ENCODE measurements at regions not wholly inside any gene's neighbourhood (a gene's known extent, or its start where the extent isn't known, plus 50 kb on each side); places are given as distances from the start of the nearest gene placed in this dataset.

DNA sequence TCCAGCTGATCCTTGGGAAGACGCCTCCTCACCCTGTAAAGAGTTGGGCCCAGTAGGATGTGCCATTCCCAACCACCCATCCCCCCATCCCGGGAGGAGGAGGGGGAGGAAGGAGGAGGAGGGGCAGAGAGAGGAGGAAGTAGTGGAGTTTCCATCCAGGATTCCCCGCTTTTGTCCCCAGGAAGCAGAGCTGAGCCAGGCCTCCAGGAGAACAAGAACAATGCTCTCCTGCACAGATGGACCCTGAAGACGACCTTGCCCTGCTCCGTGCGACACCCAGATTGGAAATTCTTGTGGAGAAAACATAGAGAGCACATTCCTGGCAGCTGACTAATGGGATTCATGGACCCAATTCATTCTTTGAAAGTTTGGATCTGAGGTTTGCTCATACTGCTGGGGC, 132.3 kb upstream of the CRY1 start:
- no peak for TF ChIP-seq EZH2 (IDR thresholded peaks at IDR 0.05; ENCODE audit: borderline replicate concordance, low read depth, low read length, poor library complexity, severe bottlenecking)
- TF ChIP-seq, protein P1, sequence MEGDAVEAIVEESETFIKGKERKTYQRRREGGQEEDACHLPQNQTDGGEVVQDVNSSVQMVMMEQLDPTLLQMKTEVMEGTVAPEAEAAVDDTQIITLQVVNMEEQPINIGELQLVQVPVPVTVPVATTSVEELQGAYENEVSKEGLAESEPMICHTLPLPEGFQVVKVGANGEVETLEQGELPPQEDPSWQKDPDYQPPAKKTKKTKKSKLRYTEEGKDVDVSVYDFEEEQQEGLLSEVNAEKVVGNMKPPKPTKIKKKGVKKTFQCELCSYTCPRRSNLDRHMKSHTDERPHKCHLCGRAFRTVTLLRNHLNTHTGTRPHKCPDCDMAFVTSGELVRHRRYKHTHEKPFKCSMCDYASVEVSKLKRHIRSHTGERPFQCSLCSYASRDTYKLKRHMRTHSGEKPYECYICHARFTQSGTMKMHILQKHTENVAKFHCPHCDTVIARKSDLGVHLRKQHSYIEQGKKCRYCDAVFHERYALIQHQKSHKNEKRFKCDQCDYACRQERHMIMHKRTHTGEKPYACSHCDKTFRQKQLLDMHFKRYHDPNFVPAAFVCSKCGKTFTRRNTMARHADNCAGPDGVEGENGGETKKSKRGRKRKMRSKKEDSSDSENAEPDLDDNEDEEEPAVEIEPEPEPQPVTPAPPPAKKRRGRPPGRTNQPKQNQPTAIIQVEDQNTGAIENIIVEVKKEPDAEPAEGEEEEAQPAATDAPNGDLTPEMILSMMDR (conservative IDR thresholded peaks at IDR 0.05; ENCODE audit: low read depth, low read length): no peak
